Peyer's patch (tissue), 4 donors: ENCODE measurements at regions not wholly inside any gene's neighbourhood (a gene's known extent, or its start where the extent isn't known, plus 50 kb on each side); places are given as distances from the start of the nearest gene placed in this dataset.

ENCODE experiments used
- POLR2A ChIP-seq, 2 donors: fragments of 450-650 bp; IDR thresholded peaks; one replicate each; pipeline ENCODE4 v1.5.1; 2017; ENCODE audit warnings: antibody characterized with exemption in 2 of 2, mild to moderate bottlenecking in 2 of 2, moderate library complexity in 2 of 2
- TF ChIP-seq, protein P1 (sequence below), 6 experiments: fragments of 450-650 bp in 4 of 6; fragments of 200-600 bp in 2 of 6; sonication (generic) in 1 of 6; IDR thresholded peaks; one replicate each; pipeline ENCODE4 v1.5.1; 2017 to 2019; ENCODE audit warnings: antibody characterized with exemption in 6 of 6, mild to moderate bottlenecking in 3 of 6, moderate library complexity in 1 of 6

DNA sequence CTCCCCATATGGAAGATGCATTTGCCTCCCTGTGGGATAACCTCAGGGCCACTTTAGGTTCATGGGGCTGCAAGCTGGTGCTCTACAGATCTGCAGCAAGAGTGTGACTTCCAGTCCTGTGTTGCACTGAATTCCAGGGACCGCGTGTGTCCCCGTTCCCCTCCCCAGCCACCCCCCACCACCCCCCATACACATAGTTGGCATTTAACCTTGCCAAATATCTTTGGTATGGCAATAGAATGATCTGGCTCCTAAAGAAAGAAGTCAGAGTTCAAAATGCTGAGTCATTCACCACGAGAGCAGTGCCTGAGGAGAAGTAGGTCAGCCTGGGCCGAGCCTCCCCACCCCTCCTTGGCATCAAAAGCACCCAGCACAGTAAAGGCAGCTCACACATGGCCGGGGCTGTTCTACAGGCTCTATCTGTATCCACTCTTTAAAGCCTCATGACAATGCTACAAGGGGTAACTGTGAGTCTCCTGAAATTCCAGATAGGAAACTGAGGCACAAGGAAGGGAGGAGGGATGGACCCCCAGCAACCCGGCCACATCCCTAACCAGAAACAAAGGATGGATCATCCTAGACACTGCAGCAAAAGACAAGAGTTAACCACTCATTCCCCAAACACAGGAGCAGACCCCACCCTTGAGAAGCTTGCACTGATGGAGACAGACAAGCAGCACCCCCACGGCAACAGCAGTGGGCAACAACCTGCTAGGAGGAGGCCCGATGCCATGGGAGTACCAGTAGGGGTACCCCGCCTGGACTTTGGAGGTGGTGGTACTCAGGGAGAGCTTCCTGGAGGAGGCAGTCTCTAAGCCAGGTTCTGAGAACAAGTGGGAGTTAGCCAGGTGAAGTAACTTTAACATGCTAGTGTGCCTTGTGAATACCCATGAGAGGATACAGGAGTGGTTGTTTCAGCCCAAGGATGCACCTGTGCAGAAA lies 70.3 kb upstream of the NANOS1 start:
- TF ChIP-seq, protein P1, sequence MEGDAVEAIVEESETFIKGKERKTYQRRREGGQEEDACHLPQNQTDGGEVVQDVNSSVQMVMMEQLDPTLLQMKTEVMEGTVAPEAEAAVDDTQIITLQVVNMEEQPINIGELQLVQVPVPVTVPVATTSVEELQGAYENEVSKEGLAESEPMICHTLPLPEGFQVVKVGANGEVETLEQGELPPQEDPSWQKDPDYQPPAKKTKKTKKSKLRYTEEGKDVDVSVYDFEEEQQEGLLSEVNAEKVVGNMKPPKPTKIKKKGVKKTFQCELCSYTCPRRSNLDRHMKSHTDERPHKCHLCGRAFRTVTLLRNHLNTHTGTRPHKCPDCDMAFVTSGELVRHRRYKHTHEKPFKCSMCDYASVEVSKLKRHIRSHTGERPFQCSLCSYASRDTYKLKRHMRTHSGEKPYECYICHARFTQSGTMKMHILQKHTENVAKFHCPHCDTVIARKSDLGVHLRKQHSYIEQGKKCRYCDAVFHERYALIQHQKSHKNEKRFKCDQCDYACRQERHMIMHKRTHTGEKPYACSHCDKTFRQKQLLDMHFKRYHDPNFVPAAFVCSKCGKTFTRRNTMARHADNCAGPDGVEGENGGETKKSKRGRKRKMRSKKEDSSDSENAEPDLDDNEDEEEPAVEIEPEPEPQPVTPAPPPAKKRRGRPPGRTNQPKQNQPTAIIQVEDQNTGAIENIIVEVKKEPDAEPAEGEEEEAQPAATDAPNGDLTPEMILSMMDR (IDR thresholded peaks at IDR 0.05), result no peak
- no peak for TF ChIP-seq POLR2A (IDR thresholded peaks at IDR 0.05)
